ENCODE measurements at regions not wholly inside any gene's neighbourhood (a gene's known extent, or its start where the extent isn't known, plus 50 kb on each side); places are given as distances from the start of the nearest gene placed in this dataset.

- Histone ChIP-seq H3K4me3 (no peak overlapping the region), H3K36me3 (ENCODE audit: insufficient read depth in 1 of 2, low read depth in 1 of 2) (no peaks in the 10 kb centered on the region), H3K27me3 (ENCODE audit: insufficient read depth in 3 of 3, low read length in 2 of 3) (peaks cover 8 to 40% (median 19%) of the 10 kb centered on the region in 3 donors), H3K27ac (no peak overlapping the region), H3K4me1 (no peaks in the 10 kb centered on the region), H3K9me3 (no peaks in the 10 kb centered on the region)
- intact Hi-C loops (cut with DNase I): loop anchor here in 1 of 2 donors (10.0 kb wide), 1 partner anchor 534 kb away; no protein-coding TSS in a partner anchor
- DNase-seq (no peak), ATAC-seq (no peak)
- 80 to 90% (median 89%) methylated on average over 3 of the region's 3 CpGs for WGBS, 3 donors
- no peak for TF ChIP-seq CTCF (IDR thresholded peaks at IDR 0.05)
Observed at GRCh38 chr19:28730791-28731512, 482.0 kb downstream of the UQCRFS1 start.

GRCh38 chr19:28727480-28728159, 485.3 kb downstream of the UQCRFS1 start:
- DNase-seq: no peak
- no peaks in the 10 kb centered on the region for H3K9me3 ChIP-seq
- no peak for ATAC-seq
- intact Hi-C loops (cut with DNase I): no loop called here
- 10 to 29% (median 10%) methylated on average over 43 to 49 of the region's 49 CpGs for WGBS, 3 donors
- peaks cover 8 to 40% (median 20%) of the 10 kb centered on the region in 3 donors for H3K27me3 ChIP-seq (ENCODE audit: insufficient read depth in 3 of 3, low read length in 2 of 3)
- H3K4me1 ChIP-seq: no peaks in the 10 kb centered on the region
- no peak overlapping the region for H3K27ac ChIP-seq
- H3K4me3 ChIP-seq: peak overlapping the region; percentile 44
- H3K36me3 ChIP-seq (ENCODE audit: insufficient read depth in 1 of 2, low read depth in 1 of 2): no peaks in the 10 kb centered on the region
- TF ChIP-seq CTCF (IDR thresholded peaks at IDR 0.05): no peak

GRCh38 chr19:28726533-28727479, 486.1 kb downstream of the UQCRFS1 start:
- DNase-seq: no peak
- no peak for TF ChIP-seq CTCF (IDR thresholded peaks at IDR 0.05)
- Histone ChIP-seq H3K27ac (no peak overlapping the region), H3K36me3 (ENCODE audit: insufficient read depth in 1 of 2, low read depth in 1 of 2) (no peaks in the 10 kb centered on the region), H3K4me3 (peak overlapping the region; percentile 44), H3K9me3 (no peaks in the 10 kb centered on the region), H3K27me3 (ENCODE audit: insufficient read depth in 3 of 3, low read length in 2 of 3) (peaks cover 8 to 40% (median 20%) of the 10 kb centered on the region in 3 donors), H3K4me1 (no peaks in the 10 kb centered on the region)
- intact Hi-C loops (cut with DNase I): no loop called here
- 19 to 56% (median 33%) methylated on average over 46 of the region's 46 CpGs for WGBS, 3 donors
- no peak for ATAC-seq

GRCh38 chr19:28718909-28719308, 494.0 kb downstream of the UQCRFS1 start:
- no peak overlapping the region for H3K4me3 ChIP-seq
- no peaks in the 10 kb centered on the region for H3K27me3 ChIP-seq (ENCODE audit: insufficient read depth in 3 of 3, low read length in 2 of 3)
- no peak overlapping the region for H3K27ac ChIP-seq
- TF ChIP-seq CTCF (IDR thresholded peaks at IDR 0.05): no peak
- H3K9me3 ChIP-seq: no peaks in the 10 kb centered on the region
- DNase-seq (no peak), ATAC-seq (no peak)
- no peaks in the 10 kb centered on the region for H3K4me1 ChIP-seq
- intact Hi-C loops (cut with DNase I): no loop called here
- no peaks in the 10 kb centered on the region for H3K36me3 ChIP-seq (ENCODE audit: insufficient read depth in 1 of 2, low read depth in 1 of 2)
- 90 to 93% (median 90%) methylated on average over 3 of the region's 3 CpGs for WGBS, 3 donors

Measured in psoas muscle (tissue), 7 donors.